ENCODE measurements at regions not wholly inside any gene's neighbourhood (a gene's known extent, or its start where the extent isn't known, plus 50 kb on each side); places are given as distances from the start of the nearest gene placed in this dataset.

GRCh38 chr2:75340560-75340959, 141.2 kb upstream of the TACR1 start:
- DNase-seq (ENCODE audit: low read depth): no peak
- H3K4me3 ChIP-seq (ENCODE audit: low read depth, low read length): no peak overlapping the region
- TF ChIP-seq CTCF (IDR thresholded peaks at IDR 0.05; ENCODE audit: control insufficient read depth, extremely low read depth, insufficient read depth): no peak

GRCh38 chr2:75338461-75338860, 139.1 kb upstream of the TACR1 start:
- TF ChIP-seq CTCF (IDR thresholded peaks at IDR 0.05; ENCODE audit: control insufficient read depth, extremely low read depth, insufficient read depth): no peak
- DNase-seq (ENCODE audit: low read depth): no peak
- H3K4me3 ChIP-seq (ENCODE audit: low read depth, low read length): no peak overlapping the region

GRCh38 chr2:75337619-75338018, 138.3 kb upstream of the TACR1 start:
- no peak for TF ChIP-seq CTCF (IDR thresholded peaks at IDR 0.05; ENCODE audit: control insufficient read depth, extremely low read depth, insufficient read depth)
- DNase-seq (ENCODE audit: low read depth): no peak
- H3K4me3 ChIP-seq (ENCODE audit: low read depth, low read length): no peak overlapping the region

GRCh38 chr2:75337016-75337415, 137.7 kb upstream of the TACR1 start:
- no peak for DNase-seq (ENCODE audit: low read depth)
- no peak overlapping the region for H3K4me3 ChIP-seq (ENCODE audit: low read depth, low read length)

GRCh38 chr2:75336451-75336850, 137.1 kb upstream of the TACR1 start:
- no peak overlapping the region for H3K4me3 ChIP-seq (ENCODE audit: low read depth, low read length)
- DNase-seq (ENCODE audit: low read depth): no peak
- no peak for TF ChIP-seq CTCF (IDR thresholded peaks at IDR 0.05; ENCODE audit: control insufficient read depth, extremely low read depth, insufficient read depth)

More at GRCh38 chr2:75337016-75337415, 137.7 kb upstream of the TACR1 start:
- no peak for TF ChIP-seq CTCF (IDR thresholded peaks at IDR 0.05; ENCODE audit: control insufficient read depth, extremely low read depth, insufficient read depth)

- TF ChIP-seq CTCF (IDR thresholded peaks at IDR 0.05; ENCODE audit: control insufficient read depth, extremely low read depth, insufficient read depth): no peak
- no peak overlapping the region for H3K4me3 ChIP-seq (ENCODE audit: low read depth, low read length)
- no peak for DNase-seq (ENCODE audit: low read depth)
Measured at GRCh38 chr2:75334076-75334475, 134.8 kb upstream of the TACR1 start.

- H3K4me3 ChIP-seq (ENCODE audit: low read depth, low read length): no peak overlapping the region
- TF ChIP-seq CTCF (IDR thresholded peaks at IDR 0.05; ENCODE audit: control insufficient read depth, extremely low read depth, insufficient read depth): no peak
- DNase-seq (ENCODE audit: low read depth): no peak
Measured at GRCh38 chr2:75333646-75334045, 134.3 kb upstream of the TACR1 start.

Measured in LNCaP clone FGC (cell line).